CD8-positive, alpha-beta memory T cell (primary cell): ENCODE measurements at regions not wholly inside any gene's neighbourhood (a gene's known extent, or its start where the extent isn't known, plus 50 kb on each side); places are given as distances from the start of the nearest gene placed in this dataset.

Source experiments
- CTCF ChIA-PET: fragments of 350-600 bp; sonication (Branson Sonifier 250); formaldehyde crosslinking; loops from one replicate; lab custom pipeline; 2021; ENCODE audit warnings: antibody characterized with exemption; lab: Charles Lee
- POLR2A ChIA-PET: fragments of 350-600 bp; sonication (Branson Sonifier 250); formaldehyde crosslinking; loops from one replicate; lab custom pipeline; 2021; ENCODE audit warnings: antibody characterized with exemption; lab: Charles Lee
- DNase-seq, 5 donors: peaks; one replicate each; pipeline versions ENCODE4 v3.0.0 to v3.0.0-alpha.2; 2020 to 2022; ENCODE audit warnings: mixed read lengths in 1 of 5
- H3K27ac ChIP-seq: one replicate; pipeline ENCODE4 v1.7.0; 2013; ENCODE audit warnings: low read depth, mild to moderate bottlenecking, low read length, moderate library complexity
- H3K27me3 ChIP-seq: 2 replicates; pipeline ENCODE4 v1.7.0; 2013; ENCODE audit warnings: low read length, mild to moderate bottlenecking; ENCODE audit not compliant: insufficient read depth, poor library complexity, severe bottlenecking
- H3K36me3 ChIP-seq: 2 replicates; pipeline ENCODE4 v1.7.0; 2013; ENCODE audit warnings: mild to moderate bottlenecking, low read length, moderate library complexity; ENCODE audit not compliant: insufficient read depth
- H3K4me1 ChIP-seq: 2 replicates; pipeline ENCODE4 v1.7.0; 2013; ENCODE audit warnings: mild to moderate bottlenecking, low read length, moderate library complexity; ENCODE audit not compliant: insufficient read depth
- H3K4me3 ChIP-seq: 2 replicates; pipeline ENCODE4 v1.7.0; 2013; ENCODE audit warnings: mild to moderate bottlenecking, low read length
- H3K9me3 ChIP-seq: 2 replicates; pipeline ENCODE4 v1.7.0; 2013; ENCODE audit warnings: mild to moderate bottlenecking, low read length
- H3K27ac Mint-ChIP-seq, 8 donors: one replicate each; pipeline ENCODE4 v1.8.0; 2020 to 2021; ENCODE audit warnings: mixed read lengths in 8 of 8, mild to moderate bottlenecking in 6 of 8, inconsistent platforms in 3 of 8, moderate library complexity in 3 of 8
- H3K27me3 Mint-ChIP-seq, 2 donors: one replicate each; pipeline ENCODE4 v1.8.0; 2020 to 2021; ENCODE audit warnings: mixed read lengths in 2 of 2, mild to moderate bottlenecking in 1 of 2, moderate library complexity in 1 of 2
- H3K36me3 Mint-ChIP-seq, 3 donors: one replicate each; pipeline ENCODE4 v1.8.0; 2020 to 2021; ENCODE audit warnings: mixed read lengths in 3 of 3, inconsistent platforms in 1 of 3, mild to moderate bottlenecking in 1 of 3
- H3K4me1 Mint-ChIP-seq, 3 donors: one replicate each; pipeline ENCODE4 v1.8.0; 2020 to 2021; ENCODE audit warnings: mixed read lengths in 3 of 3, inconsistent platforms in 1 of 3, mild to moderate bottlenecking in 1 of 3
- H3K4me3 Mint-ChIP-seq, 7 donors: one replicate each; pipeline ENCODE4 v1.8.0; 2020 to 2021; ENCODE audit warnings: mixed read lengths in 7 of 7, mild to moderate bottlenecking in 6 of 7, moderate library complexity in 4 of 7, inconsistent platforms in 2 of 7
- H3K9me3 Mint-ChIP-seq, 5 donors: one replicate each; pipeline ENCODE4 v1.8.0; 2020 to 2022; ENCODE audit warnings: mixed read lengths in 5 of 5, mild to moderate bottlenecking in 3 of 5, moderate library complexity in 2 of 5, inconsistent platforms in 1 of 5

GRCh38 chr3:162601101-162601670 lies 1104.6 kb downstream of the OTOL1 start:
- POLR2A ChIA-PET = no interaction called here
- H3K27ac ChIP-seq = no peak overlapping the region
- Mint-ChIP-seq H3K4me3 (no peak overlapping the region), H3K9me3 (peaks cover 3 to 30% (median 15%) of the 10 kb centered on the region in 5 donors), H3K4me1 (no peaks in the 10 kb centered on the region), H3K36me3 (no peaks in the 10 kb centered on the region), H3K27ac (no peak overlapping the region), H3K27me3 (peaks cover 0 to 2% of the 10 kb centered on the region in 2 donors)
- no peaks in the 10 kb centered on the region for H3K9me3 ChIP-seq
- no peak for DNase-seq
- CTCF ChIA-PET = no interaction called here
- no peaks in the 10 kb centered on the region for H3K36me3 ChIP-seq
- no peaks in the 10 kb centered on the region for H3K4me1 ChIP-seq
- H3K4me3 ChIP-seq = no peak overlapping the region
- no peaks in the 10 kb centered on the region for H3K27me3 ChIP-seq

GRCh38 chr3:162602619-162603018 lies 1106.0 kb downstream of the OTOL1 start:
- DNase-seq = no peak
- H3K36me3 ChIP-seq = no peaks in the 10 kb centered on the region

GRCh38 chr3:162605651-162606204 lies 1109.1 kb downstream of the OTOL1 start:
- Histone ChIP-seq H3K9me3 (no peaks in the 10 kb centered on the region), H3K27me3 (no peaks in the 10 kb centered on the region), H3K36me3 (no peaks in the 10 kb centered on the region), H3K27ac (no peak overlapping the region), H3K4me3 (no peak overlapping the region), H3K4me1 (no peaks in the 10 kb centered on the region)
- POLR2A ChIA-PET = no interaction called here
- H3K4me3 Mint-ChIP-seq = no peak overlapping the region
- no peak for DNase-seq
- no peak overlapping the region for H3K27ac Mint-ChIP-seq
- H3K36me3 Mint-ChIP-seq = no peaks in the 10 kb centered on the region
- no peaks in the 10 kb centered on the region for H3K4me1 Mint-ChIP-seq
- H3K9me3 Mint-ChIP-seq = peaks cover 3 to 21% (median 10%) of the 10 kb centered on the region in 5 donors
- CTCF ChIA-PET = no interaction called here
- H3K27me3 Mint-ChIP-seq = peaks cover 0 to 2% of the 10 kb centered on the region in 2 donors

More at GRCh38 chr3:162602619-162603018, 1106.0 kb downstream of the OTOL1 start:
- ChIA-PET POLR2A (no interaction called here), CTCF (no interaction called here)
- Histone ChIP-seq H3K4me1 (no peaks in the 10 kb centered on the region), H3K9me3 (no peaks in the 10 kb centered on the region), H3K27ac (no peak overlapping the region), H3K27me3 (no peaks in the 10 kb centered on the region), H3K4me3 (no peak overlapping the region)
- no peak overlapping the region for H3K27ac Mint-ChIP-seq
- no peaks in the 10 kb centered on the region for H3K4me1 Mint-ChIP-seq
- H3K36me3 Mint-ChIP-seq = no peaks in the 10 kb centered on the region
- peaks cover 3 to 33% (median 15%) of the 10 kb centered on the region in 5 donors for H3K9me3 Mint-ChIP-seq
- peaks cover 0 to 2% of the 10 kb centered on the region in 2 donors for H3K27me3 Mint-ChIP-seq
- no peak overlapping the region for H3K4me3 Mint-ChIP-seq

- Histone ChIP-seq H3K36me3 (no peaks in the 10 kb centered on the region), H3K27me3 (no peaks in the 10 kb centered on the region), H3K9me3 (no peaks in the 10 kb centered on the region), H3K27ac (no peak overlapping the region), H3K4me3 (no peak overlapping the region), H3K4me1 (no peaks in the 10 kb centered on the region)
- Mint-ChIP-seq H3K4me3 (no peak overlapping the region), H3K9me3 (peaks cover 0 to 11% (median 3%) of the 10 kb centered on the region in 5 donors), H3K36me3 (no peaks in the 10 kb centered on the region), H3K27ac (no peak overlapping the region), H3K27me3 (peaks cover 0 to under 1% of the 10 kb centered on the region in 2 donors), H3K4me1 (no peaks in the 10 kb centered on the region)
- POLR2A ChIA-PET = no interaction called here
- DNase-seq = no peak
- CTCF ChIA-PET = no interaction called here
Measured at GRCh38 chr3:162610261-162610660, 1113.7 kb downstream of the OTOL1 start.

- no peaks in the 10 kb centered on the region for H3K27me3 ChIP-seq
- H3K36me3 Mint-ChIP-seq = no peaks in the 10 kb centered on the region
- no peaks in the 10 kb centered on the region for H3K36me3 ChIP-seq
- peaks cover 0 to 15% (median 3%) of the 10 kb centered on the region in 5 donors for H3K9me3 Mint-ChIP-seq
- no peak for DNase-seq
- no peaks in the 10 kb centered on the region for H3K4me1 Mint-ChIP-seq
- H3K4me3 ChIP-seq = no peak overlapping the region
- H3K4me3 Mint-ChIP-seq = no peak overlapping the region
- H3K9me3 ChIP-seq = no peaks in the 10 kb centered on the region
- H3K27ac ChIP-seq = no peak overlapping the region
- CTCF ChIA-PET = no interaction called here
- POLR2A ChIA-PET = no interaction called here
- H3K4me1 ChIP-seq = no peaks in the 10 kb centered on the region
- no peak overlapping the region for H3K27ac Mint-ChIP-seq
- H3K27me3 Mint-ChIP-seq = no peaks in the 10 kb centered on the region
Measured at GRCh38 chr3:162612991-162613390, 1116.4 kb downstream of the OTOL1 start.

- no peak overlapping the region for H3K4me3 Mint-ChIP-seq
Measured at GRCh38 chr3:162626172-162626571, 1129.6 kb downstream of the OTOL1 start.

GRCh38 chr3:162628531-162628930 lies 1131.9 kb downstream of the OTOL1 start:
- H3K4me3 Mint-ChIP-seq = no peak overlapping the region
- no peaks in the 10 kb centered on the region for H3K27me3 Mint-ChIP-seq
- POLR2A ChIA-PET = no interaction called here
- CTCF ChIA-PET = no interaction called here
- DNase-seq = no peak
- no peaks in the 10 kb centered on the region for H3K4me1 Mint-ChIP-seq
- no peak overlapping the region for H3K4me3 ChIP-seq
- no peaks in the 10 kb centered on the region for H3K4me1 ChIP-seq
- no peaks in the 10 kb centered on the region for H3K9me3 ChIP-seq
- no peaks in the 10 kb centered on the region for H3K36me3 ChIP-seq
- no peaks in the 10 kb centered on the region for H3K27me3 ChIP-seq
- H3K9me3 Mint-ChIP-seq = peaks cover 3 to 28% (median 5%) of the 10 kb centered on the region in 5 donors
- no peak overlapping the region for H3K27ac Mint-ChIP-seq
- no peak overlapping the region for H3K27ac ChIP-seq
- no peaks in the 10 kb centered on the region for H3K36me3 Mint-ChIP-seq

More at GRCh38 chr3:162626172-162626571, 1129.6 kb downstream of the OTOL1 start:
- Histone ChIP-seq H3K4me3 (no peak overlapping the region), H3K9me3 (no peaks in the 10 kb centered on the region), H3K36me3 (no peaks in the 10 kb centered on the region), H3K27ac (no peak overlapping the region), H3K4me1 (no peaks in the 10 kb centered on the region), H3K27me3 (no peaks in the 10 kb centered on the region)
- no peak overlapping the region for H3K27ac Mint-ChIP-seq
- ChIA-PET CTCF (no interaction called here), POLR2A (no interaction called here)
- H3K27me3 Mint-ChIP-seq = no peaks in the 10 kb centered on the region
- no peaks in the 10 kb centered on the region for H3K4me1 Mint-ChIP-seq
- no peaks in the 10 kb centered on the region for H3K36me3 Mint-ChIP-seq
- DNase-seq = no peak
- peaks cover 6 to 28% (median 9%) of the 10 kb centered on the region in 5 donors for H3K9me3 Mint-ChIP-seq

GRCh38 chr3:162629372-162629771 lies 1132.8 kb downstream of the OTOL1 start:
- DNase-seq = no peak
- Histone ChIP-seq H3K4me3 (no peak overlapping the region), H3K9me3 (no peaks in the 10 kb centered on the region), H3K4me1 (no peaks in the 10 kb centered on the region), H3K27me3 (no peaks in the 10 kb centered on the region), H3K36me3 (no peaks in the 10 kb centered on the region), H3K27ac (no peak overlapping the region)
- H3K9me3 Mint-ChIP-seq = peaks cover under 1 to 23% (median 2%) of the 10 kb centered on the region in 5 donors
- no peak overlapping the region for H3K27ac Mint-ChIP-seq
- POLR2A ChIA-PET = no interaction called here
- CTCF ChIA-PET = no interaction called here
- H3K27me3 Mint-ChIP-seq = no peaks in the 10 kb centered on the region
- no peaks in the 10 kb centered on the region for H3K4me1 Mint-ChIP-seq
- no peak overlapping the region for H3K4me3 Mint-ChIP-seq
- H3K36me3 Mint-ChIP-seq = no peaks in the 10 kb centered on the region
